ENCODE measurements at regions not wholly inside any gene's neighbourhood (a gene's known extent, or its start where the extent isn't known, plus 50 kb on each side); places are given as distances from the start of the nearest gene placed in this dataset.

GRCh38 chr3:109774108-109774507, 436.8 kb upstream of the DPPA4 start:
- TF ChIP-seq CTCF (IDR thresholded peaks at IDR 0.05), result no peak
- TF ChIP-seq POLR2A (IDR thresholded peaks at IDR 0.05), result no peak
